Keratinocyte (primary cell): ENCODE measurements at regions not wholly inside any gene's neighbourhood (a gene's known extent, or its start where the extent isn't known, plus 50 kb on each side); places are given as distances from the start of the nearest gene placed in this dataset.

Experiments used
- DNase-seq: peaks from one replicate; pipeline ENCODE4 v3.0.0-alpha.2; 2011; ENCODE audit warnings: low read depth, missing footprints, low spot score
- FAIRE-seq: peaks from 2 replicates; lab custom pipeline; 2011; peaks lifted over from hg19 to GRCh38; lab: Jason Lieb, UNC
- H2AFZ ChIP-seq: 2 replicates; pipeline ENCODE4 v1.6.0; 2012; ENCODE audit warnings: low read length, control low read depth, inconsistent platforms; ENCODE audit not compliant: control insufficient read depth
- H3K27ac ChIP-seq: 2 replicates; pipeline ENCODE4 v1.5.1; 2011; ENCODE audit warnings: low read length; ENCODE audit not compliant: control insufficient read depth, insufficient read depth
- H3K27me3 ChIP-seq: 3 replicates; pipeline ENCODE4 v1.6.0; 2011; ENCODE audit warnings: low read length; ENCODE audit not compliant: control insufficient read depth, insufficient read depth; ENCODE audit errors: extremely low read depth
- H3K36me3 ChIP-seq, 2 experiments: 2 replicates in 1 of 2; 3 replicates in 1 of 2; pipeline ENCODE4 v1.5.1; 2011; ENCODE audit warnings: low read length in 2 of 2, mild to moderate bottlenecking in 1 of 2; ENCODE audit not compliant: control insufficient read depth in 2 of 2, insufficient read depth in 2 of 2; ENCODE audit errors: extremely low read depth in 1 of 2
- H3K4me1 ChIP-seq: 3 replicates; pipeline ENCODE4 v1.5.1; 2011; ENCODE audit warnings: low read length; ENCODE audit not compliant: control insufficient read depth, insufficient read depth; ENCODE audit errors: extremely low read depth
- H3K4me2 ChIP-seq: 3 replicates; pipeline ENCODE4 v1.6.0; 2011; ENCODE audit warnings: low read depth, low read length; ENCODE audit not compliant: control insufficient read depth, insufficient read depth; ENCODE audit errors: extremely low read depth
- H3K4me3 ChIP-seq, 3 experiments: fragments of 200-600 bp in 1 of 3; sonication (generic) in 1 of 3; 2 replicates in 2 of 3; 3 replicates in 1 of 3; pipeline ENCODE4 v1.5.1; 2011 to 2016; ENCODE audit warnings: low read length in 3 of 3, mild to moderate bottlenecking in 3 of 3, control low read depth in 2 of 3, inconsistent platforms in 1 of 3, low read depth in 1 of 3, mixed read lengths in 1 of 3, mixed run types in 1 of 3, moderate library complexity in 1 of 3; ENCODE audit not compliant: control insufficient read depth in 2 of 3, insufficient read depth in 2 of 3; ENCODE audit errors: extremely low read depth in 1 of 3
- H3K79me2 ChIP-seq: 2 replicates; pipeline ENCODE4 v1.6.0; 2012; ENCODE audit warnings: low read length; ENCODE audit not compliant: control insufficient read depth, insufficient read depth
- H3K9ac ChIP-seq: 3 replicates; pipeline ENCODE4 v1.6.0; 2011; ENCODE audit warnings: low read length; ENCODE audit not compliant: control insufficient read depth, insufficient read depth; ENCODE audit errors: extremely low read depth
- H3K9me1 ChIP-seq: 3 replicates; pipeline ENCODE4 v1.6.0; 2011; ENCODE audit warnings: low read length; ENCODE audit not compliant: control insufficient read depth, insufficient read depth; ENCODE audit errors: extremely low read depth
- H3K9me3 ChIP-seq: 2 replicates; pipeline ENCODE4 v1.5.1; 2012; ENCODE audit warnings: low read depth, low read length; ENCODE audit not compliant: control insufficient read depth
- H4K20me1 ChIP-seq: 3 replicates; pipeline ENCODE4 v1.6.0; 2011; ENCODE audit warnings: low read length; ENCODE audit not compliant: control insufficient read depth, insufficient read depth; ENCODE audit errors: extremely low read depth
- EZH2 ChIP-seq: IDR thresholded peaks from one replicate; pipeline ENCODE4 v1.6.1; 2012; ENCODE audit warnings: inconsistent platforms, mild to moderate bottlenecking, low read length, moderate library complexity
- dilution Hi-C: fragments of 300-500 bp; cut with MboI; formaldehyde crosslinking; loops from one replicate; pipeline ENCODE4 v1.7.0; 2020; ENCODE audit warnings: low sequenced_read_pairs; ENCODE audit not compliant: extremely low pct_ligation_motif_present
- TF ChIP-seq, protein P1 (sequence below), 3 experiments: IDR thresholded peaks in 1 of 3; conservative IDR thresholded peaks in 1 of 3; optimal IDR thresholded peaks in 1 of 3; 2 replicates in 2 of 3; 3 replicates in 1 of 3; pipeline versions ENCODE3 to v1.5.1; 2011; ENCODE audit warnings: low read length in 3 of 3, mild to moderate bottlenecking in 3 of 3, moderate library complexity in 2 of 3, control low read depth in 1 of 3, inconsistent platforms in 1 of 3; ENCODE audit not compliant: insufficient read depth in 2 of 3; ENCODE audit errors: extremely low read depth in 1 of 3

DNA sequence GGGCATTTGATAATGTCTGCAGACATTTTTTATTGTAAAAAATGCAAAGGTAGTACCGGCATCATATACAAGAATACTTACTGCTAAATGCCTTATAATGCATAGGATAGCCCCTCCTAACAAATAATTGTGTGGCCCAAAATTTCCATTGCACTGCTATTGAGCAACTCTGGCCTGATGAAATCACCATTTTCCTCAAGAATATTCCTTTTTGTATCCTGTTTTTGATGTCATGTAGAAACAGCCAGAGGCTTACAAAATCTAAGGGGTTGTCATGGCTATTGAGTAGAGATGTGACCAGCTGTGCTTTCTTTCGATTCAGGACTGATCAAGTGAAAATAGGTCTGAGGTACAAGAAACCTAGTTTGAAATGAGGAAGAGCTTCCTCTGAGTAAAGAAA is 854.3 kb downstream of the KCNA4 start:
- Histone ChIP-seq H2AFZ (no peak overlapping the region), H3K79me2 (no peaks in the 10 kb centered on the region), H3K27ac (no peak overlapping the region), H4K20me1 (no peaks in the 10 kb centered on the region), H3K9ac (no peak overlapping the region), H3K27me3 (no peaks in the 10 kb centered on the region), H3K36me3 (no peaks in the 10 kb centered on the region), H3K9me3 (no peaks in the 10 kb centered on the region), H3K4me1 (no peaks in the 10 kb centered on the region), H3K4me2 (no peak overlapping the region), H3K4me3 (no peak overlapping the region), H3K9me1 (no peaks in the 10 kb centered on the region)
- dilution Hi-C loops = no loop called here
- no peak for TF ChIP-seq EZH2
- TF ChIP-seq, protein P1, sequence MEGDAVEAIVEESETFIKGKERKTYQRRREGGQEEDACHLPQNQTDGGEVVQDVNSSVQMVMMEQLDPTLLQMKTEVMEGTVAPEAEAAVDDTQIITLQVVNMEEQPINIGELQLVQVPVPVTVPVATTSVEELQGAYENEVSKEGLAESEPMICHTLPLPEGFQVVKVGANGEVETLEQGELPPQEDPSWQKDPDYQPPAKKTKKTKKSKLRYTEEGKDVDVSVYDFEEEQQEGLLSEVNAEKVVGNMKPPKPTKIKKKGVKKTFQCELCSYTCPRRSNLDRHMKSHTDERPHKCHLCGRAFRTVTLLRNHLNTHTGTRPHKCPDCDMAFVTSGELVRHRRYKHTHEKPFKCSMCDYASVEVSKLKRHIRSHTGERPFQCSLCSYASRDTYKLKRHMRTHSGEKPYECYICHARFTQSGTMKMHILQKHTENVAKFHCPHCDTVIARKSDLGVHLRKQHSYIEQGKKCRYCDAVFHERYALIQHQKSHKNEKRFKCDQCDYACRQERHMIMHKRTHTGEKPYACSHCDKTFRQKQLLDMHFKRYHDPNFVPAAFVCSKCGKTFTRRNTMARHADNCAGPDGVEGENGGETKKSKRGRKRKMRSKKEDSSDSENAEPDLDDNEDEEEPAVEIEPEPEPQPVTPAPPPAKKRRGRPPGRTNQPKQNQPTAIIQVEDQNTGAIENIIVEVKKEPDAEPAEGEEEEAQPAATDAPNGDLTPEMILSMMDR (optimal IDR thresholded peaks at IDR 0.05 in 1 of 3, IDR thresholded peaks at IDR 0.05 in 1 of 3, conservative IDR thresholded peaks at IDR 0.05 in 1 of 3; ENCODE audit: extremely low read depth in 1 of 3, insufficient read depth in 2 of 3, low read length in 3 of 3) = no peak
- DNase-seq (no peak), FAIRE-seq (no peak)

DNA sequence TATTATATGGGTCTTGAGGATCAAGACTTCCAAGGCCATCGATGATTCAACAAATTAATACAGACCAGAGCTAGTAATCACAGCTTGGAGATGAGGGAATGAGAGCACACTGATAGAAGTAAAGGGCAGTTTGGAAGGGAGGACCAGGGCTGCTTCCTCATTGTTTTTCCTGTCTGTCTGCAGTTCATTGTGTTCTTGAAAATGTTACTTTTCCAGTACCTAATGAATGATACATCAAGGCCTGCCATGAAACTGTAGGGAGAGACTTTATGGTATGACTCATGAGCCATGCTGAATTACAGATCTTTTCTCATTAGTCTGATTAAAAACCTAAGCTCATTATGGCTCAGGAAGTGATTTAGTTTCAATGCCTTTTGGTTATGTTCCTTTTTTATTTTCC is 855.6 kb downstream of the KCNA4 start:
- Histone ChIP-seq H3K79me2 (no peaks in the 10 kb centered on the region), H3K9me1 (no peaks in the 10 kb centered on the region), H3K4me1 (no peaks in the 10 kb centered on the region), H3K27me3 (no peaks in the 10 kb centered on the region), H3K36me3 (no peaks in the 10 kb centered on the region), H3K4me2 (no peak overlapping the region), H3K4me3 (no peak overlapping the region), H4K20me1 (no peaks in the 10 kb centered on the region), H3K9ac (no peak overlapping the region), H3K27ac (no peak overlapping the region), H2AFZ (no peak overlapping the region), H3K9me3 (no peaks in the 10 kb centered on the region)
- DNase-seq (no peak), FAIRE-seq (no peak)
- no peak for TF ChIP-seq EZH2
- TF ChIP-seq, protein P1 (optimal IDR thresholded peaks at IDR 0.05 in 1 of 3, IDR thresholded peaks at IDR 0.05 in 1 of 3, conservative IDR thresholded peaks at IDR 0.05 in 1 of 3; ENCODE audit: extremely low read depth in 1 of 3, insufficient read depth in 2 of 3, low read length in 3 of 3) = no peak
- dilution Hi-C loops = no loop called here
